Transverse colon (tissue), 4 donors: ENCODE measurements at regions not wholly inside any gene's neighbourhood (a gene's known extent, or its start where the extent isn't known, plus 50 kb on each side); places are given as distances from the start of the nearest gene placed in this dataset.

Experiments
- DNase-seq: peaks from one replicate; pipeline ENCODE4 v3.0.0-alpha.2; 2019
- H3K27ac ChIP-seq, 4 donors: fragments of 200-600 bp; sonication (generic); 2 replicates each; pipeline ENCODE4 v1.5.1; 2016 to 2018; ENCODE audit warnings: inconsistent platforms in 4 of 4
- H3K27me3 ChIP-seq: fragments of 200-600 bp; sonication (generic); 2 replicates; pipeline ENCODE4 v1.5.1; 2017; ENCODE audit warnings: inconsistent platforms
- H3K36me3 ChIP-seq, 4 donors: fragments of 200-600 bp; sonication (generic); 2 replicates each; pipeline ENCODE4 v1.5.1; 2017 to 2019; ENCODE audit warnings: inconsistent platforms in 4 of 4
- H3K4me1 ChIP-seq, 4 donors: fragments of 200-600 bp; sonication (generic); 2 replicates each; pipeline ENCODE4 v1.5.1; 2017 to 2020; ENCODE audit warnings: inconsistent platforms in 4 of 4
- H3K4me3 ChIP-seq, 4 donors: fragments of 200-600 bp; sonication (generic); 1 replicate in 1 of 4; 2 replicates in 3 of 4; pipeline versions ENCODE4 v1.5.1 to v1.6.1; 2017 to 2019; ENCODE audit warnings: inconsistent platforms in 4 of 4
- H3K9me3 ChIP-seq, 2 donors: fragments of 200-600 bp; sonication (generic); 2 replicates each; pipeline ENCODE4 v1.5.1; 2017 to 2019; ENCODE audit warnings: inconsistent platforms in 2 of 2
- EP300 ChIP-seq: sonication (generic); formaldehyde crosslinking; IDR thresholded peaks from one replicate; pipeline ENCODE4 v1.6.1; 2017; ENCODE audit warnings: antibody characterized with exemption, low read depth
- POLR2A ChIP-seq: fragments of 450-650 bp; IDR thresholded peaks from one replicate; pipeline ENCODE4 v1.6.1; 2016; ENCODE audit warnings: antibody characterized with exemption, mild to moderate bottlenecking, moderate library complexity
- POLR2AphosphoS5 ChIP-seq, 3 donors: sonication (generic); formaldehyde crosslinking; IDR thresholded peaks; one replicate each; pipeline ENCODE4 v1.6.1; 2016; ENCODE audit warnings: antibody characterized with exemption in 3 of 3
- WGBS, 2 donors: methylation state at CpG; one replicate each; pipeline ENCODE4 v1.1.5; 2018; ENCODE audit warnings: low coverage in 1 of 2; 5-methylcytosine and 5-hydroxymethylcytosine counted together
- in situ Hi-C, 4 donors: fragments of 200-750 bp; cut with MboI; loops; one replicate each; pipeline versions ENCODE4 v1.15.0 to v1.15.1; 2017; ENCODE audit warnings: low sequenced_read_pairs in 3 of 4, low pct_ligation_motif_present in 1 of 4, low pct_unique_long_range_greater_than_20kb in 1 of 4
- intact Hi-C: fragments of 100-400 bp; cut with DNase I; formaldehyde crosslinking; loops from one replicate; pipeline ENCODE4 v1.15.1; 2023; ENCODE audit warnings: low total_unique reads
- TF ChIP-seq, protein P1 (sequence below), 5 experiments: fragments of 200-600 bp in 3 of 5; fragments of 450-650 bp in 2 of 5; sonication (generic) in 3 of 5; IDR thresholded peaks; 1 replicate in 2 of 5; 2 replicates in 3 of 5; pipeline ENCODE4 v1.5.1; 2016 to 2017; ENCODE audit warnings: antibody characterized with exemption in 5 of 5, inconsistent platforms in 3 of 5, mild to moderate bottlenecking in 2 of 5, moderate library complexity in 1 of 5

DNA sequence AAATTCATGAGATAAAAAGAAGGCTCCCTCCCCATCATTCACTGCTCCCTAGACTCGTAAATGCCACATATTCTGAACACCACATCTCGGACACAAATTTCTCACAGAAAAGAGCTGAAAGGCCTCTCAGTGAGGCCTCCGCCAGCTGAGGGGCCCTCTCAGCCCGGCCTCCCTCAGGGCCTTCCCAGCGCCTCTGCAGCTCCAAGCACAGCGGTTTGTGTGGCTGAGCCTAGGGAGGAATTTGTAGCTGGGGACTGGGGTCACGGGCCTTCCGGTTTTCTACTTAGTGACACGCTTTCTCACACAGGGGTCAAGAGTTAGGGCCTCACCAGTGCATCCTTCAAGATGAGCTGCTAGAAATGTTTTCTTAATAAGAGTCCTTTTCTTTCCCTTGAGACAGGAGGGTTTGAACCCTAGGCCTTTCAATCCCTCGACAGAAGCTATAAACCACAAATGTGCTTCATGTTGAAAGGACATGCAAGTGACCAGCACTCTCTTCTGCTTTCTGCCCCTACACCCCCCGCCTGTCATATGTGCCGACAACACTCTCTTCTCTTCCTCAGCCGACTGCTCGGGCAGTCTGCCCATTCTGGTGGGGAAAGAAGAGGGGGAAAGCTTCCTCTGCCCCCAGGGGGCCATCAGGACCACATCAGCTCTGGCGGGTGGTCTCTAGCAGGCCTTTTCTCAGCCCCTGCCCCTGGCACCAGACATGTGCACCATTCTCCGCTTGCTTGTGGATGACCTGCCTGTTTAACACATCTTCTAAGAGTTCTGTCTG, 104.9 kb downstream of the CHIC2 start:
- WGBS, 2 donors: 87 to 90% methylated on average over 5 to 16 of the region's 16 CpGs
- H3K36me3 ChIP-seq: no peaks in the 10 kb centered on the region
- no peaks in the 10 kb centered on the region for H3K9me3 ChIP-seq
- TF ChIP-seq POLR2A: no peak
- no peak overlapping the region for H3K27ac ChIP-seq
- in situ Hi-C loops: no loop called here
- H3K4me1 ChIP-seq: no peaks in the 10 kb centered on the region
- no peaks in the 10 kb centered on the region for H3K27me3 ChIP-seq
- no peak for DNase-seq
- intact Hi-C loops: no loop called here
- H3K4me3 ChIP-seq: no peak overlapping the region

DNA sequence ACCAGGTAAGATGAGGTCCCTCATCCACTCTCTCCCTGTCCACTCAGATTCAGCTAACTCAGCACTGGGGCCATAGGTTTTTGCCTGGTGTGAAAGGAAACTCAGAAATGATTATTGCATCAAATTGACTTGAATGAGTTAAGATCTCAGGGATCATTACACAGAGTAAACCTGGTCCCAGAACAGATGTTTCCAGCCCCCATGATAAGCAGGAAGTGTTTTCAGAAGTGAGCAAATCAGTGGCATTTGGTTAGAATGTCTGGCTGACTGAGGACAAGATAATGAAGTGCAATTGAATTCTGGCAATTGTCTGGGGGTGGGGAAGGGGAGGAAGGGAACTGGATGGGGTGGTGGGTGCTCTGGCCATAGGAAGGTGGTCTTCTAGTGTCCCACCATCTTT, 108.0 kb downstream of the CHIC2 start:
- intact Hi-C loops: no loop called here
- no peak for TF ChIP-seq EP300
- TF ChIP-seq, protein P1, sequence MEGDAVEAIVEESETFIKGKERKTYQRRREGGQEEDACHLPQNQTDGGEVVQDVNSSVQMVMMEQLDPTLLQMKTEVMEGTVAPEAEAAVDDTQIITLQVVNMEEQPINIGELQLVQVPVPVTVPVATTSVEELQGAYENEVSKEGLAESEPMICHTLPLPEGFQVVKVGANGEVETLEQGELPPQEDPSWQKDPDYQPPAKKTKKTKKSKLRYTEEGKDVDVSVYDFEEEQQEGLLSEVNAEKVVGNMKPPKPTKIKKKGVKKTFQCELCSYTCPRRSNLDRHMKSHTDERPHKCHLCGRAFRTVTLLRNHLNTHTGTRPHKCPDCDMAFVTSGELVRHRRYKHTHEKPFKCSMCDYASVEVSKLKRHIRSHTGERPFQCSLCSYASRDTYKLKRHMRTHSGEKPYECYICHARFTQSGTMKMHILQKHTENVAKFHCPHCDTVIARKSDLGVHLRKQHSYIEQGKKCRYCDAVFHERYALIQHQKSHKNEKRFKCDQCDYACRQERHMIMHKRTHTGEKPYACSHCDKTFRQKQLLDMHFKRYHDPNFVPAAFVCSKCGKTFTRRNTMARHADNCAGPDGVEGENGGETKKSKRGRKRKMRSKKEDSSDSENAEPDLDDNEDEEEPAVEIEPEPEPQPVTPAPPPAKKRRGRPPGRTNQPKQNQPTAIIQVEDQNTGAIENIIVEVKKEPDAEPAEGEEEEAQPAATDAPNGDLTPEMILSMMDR (IDR thresholded peaks at IDR 0.05): no peak
- no peak for TF ChIP-seq POLR2AphosphoS5 (IDR thresholded peaks at IDR 0.05)
- TF ChIP-seq POLR2A: no peak
- H3K9me3 ChIP-seq: no peaks in the 10 kb centered on the region
- no peaks in the 10 kb centered on the region for H3K36me3 ChIP-seq
- no peak for DNase-seq
- no peak overlapping the region for H3K4me3 ChIP-seq
- H3K27me3 ChIP-seq: no peaks in the 10 kb centered on the region
- H3K27ac ChIP-seq: no peak overlapping the region
- H3K4me1 ChIP-seq: no peaks in the 10 kb centered on the region
- in situ Hi-C loops: no loop called here

DNA sequence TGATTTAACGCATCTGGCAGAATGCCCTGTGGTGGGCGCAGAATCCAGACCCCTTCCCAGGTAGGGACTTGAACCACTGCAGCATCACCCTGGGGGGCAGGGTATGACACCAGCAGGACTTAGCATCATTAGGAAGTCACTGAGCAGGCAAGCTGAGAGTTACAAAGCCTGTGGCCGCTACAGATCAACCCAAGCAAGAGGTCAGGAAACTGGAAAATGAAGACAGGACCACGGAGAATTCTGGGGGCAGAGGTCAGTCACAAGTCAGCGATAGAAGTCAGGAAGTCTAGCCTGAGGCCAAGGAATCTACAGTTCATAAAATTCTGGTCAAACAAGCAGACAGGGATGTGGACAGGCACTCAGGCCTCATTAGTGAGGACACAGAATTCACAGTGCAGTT, 108.4 kb downstream of the CHIC2 start:
- TF ChIP-seq EP300 (no peak), POLR2AphosphoS5 (IDR thresholded peaks at IDR 0.05) (no peak), POLR2A (no peak)
- TF ChIP-seq, protein P1 (IDR thresholded peaks at IDR 0.05): no peak

DNA sequence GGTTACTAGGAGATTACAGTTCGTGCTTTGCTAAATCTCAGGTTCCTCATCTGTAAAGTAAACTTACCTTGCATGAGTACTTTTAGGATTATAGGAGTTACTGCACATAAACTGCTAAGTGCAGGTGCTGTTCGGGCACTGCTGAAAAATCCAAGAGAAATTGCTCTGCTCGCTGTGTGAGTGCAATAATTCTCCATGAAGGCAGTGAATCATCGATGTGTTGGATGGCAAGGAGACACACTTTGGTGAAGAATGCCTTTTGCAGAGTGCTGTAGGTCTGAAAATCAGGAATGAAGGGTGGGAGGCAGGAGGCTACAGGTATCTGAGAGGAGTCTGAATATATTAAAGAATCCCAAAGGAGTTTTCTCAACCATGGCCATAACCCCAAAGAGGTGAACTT, 113.0 kb downstream of the CHIC2 start:
- Histone ChIP-seq H3K36me3 (no peaks in the 10 kb centered on the region), H3K4me1 (no peaks in the 10 kb centered on the region), H3K4me3 (no peak overlapping the region), H3K27me3 (no peaks in the 10 kb centered on the region), H3K27ac (no peak overlapping the region), H3K9me3 (no peaks in the 10 kb centered on the region)
- in situ Hi-C loops (no loop called here), intact Hi-C loops (no loop called here)
- 81 to 88% methylated on average over 2 to 4 of the region's 4 CpGs for WGBS, 2 donors
- no peak for DNase-seq
- TF ChIP-seq POLR2AphosphoS5 (IDR thresholded peaks at IDR 0.05) (no peak), POLR2A (no peak), EP300 (no peak)
- TF ChIP-seq, protein P1 (IDR thresholded peaks at IDR 0.05): no peak

More for the DNA sequence above, 108.4 kb downstream of the CHIC2 start:
- no peaks in the 10 kb centered on the region for H3K4me1 ChIP-seq
- H3K36me3 ChIP-seq: no peaks in the 10 kb centered on the region
- 89% methylated on average over 5 of the region's 5 CpGs; no CpG with 5 or more reads in 1 of the 2 donors for WGBS, 2 donors
- H3K27me3 ChIP-seq: no peaks in the 10 kb centered on the region
- H3K9me3 ChIP-seq: no peaks in the 10 kb centered on the region
- intact Hi-C loops (no loop called here), in situ Hi-C loops (no loop called here)
- no peak overlapping the region for H3K27ac ChIP-seq
- no peak for DNase-seq
- H3K4me3 ChIP-seq: no peak overlapping the region
